Natural killer cell (primary cell): ENCODE measurements at regions not wholly inside any gene's neighbourhood (a gene's known extent, or its start where the extent isn't known, plus 50 kb on each side); places are given as distances from the start of the nearest gene placed in this dataset.

Experiments used
- ATAC-seq, 3 donors: fragments of 150-1000 bp in 2 of 3; fragments of 200-7000 bp in 1 of 3; cut with Tn5 transposase; 1 replicate in 1 of 3; 2 replicates in 2 of 3; pipeline ENCODE4 v1.10.0; 2021; ENCODE audit warnings: mild to moderate bottlenecking in 2 of 3, moderate library complexity in 2 of 3
- DNase-seq, 2 donors: peaks; one replicate each; pipeline versions ENCODE4 v3.0.0 to v3.0.0-alpha.2; 2013 to 2021; ENCODE audit warnings: mixed read lengths in 1 of 2
- H3K27ac ChIP-seq: one replicate; pipeline ENCODE4 v1.5.1; 2013; ENCODE audit warnings: mild to moderate bottlenecking, low read length
- H3K27me3 ChIP-seq: one replicate; pipeline ENCODE4 v1.6.1; 2013; ENCODE audit warnings: low read length; ENCODE audit not compliant: control insufficient read depth, insufficient read depth
- H3K36me3 ChIP-seq: one replicate; pipeline ENCODE4 v1.6.1; 2013; ENCODE audit warnings: low read length; ENCODE audit not compliant: control insufficient read depth, insufficient read depth
- H3K4me1 ChIP-seq: one replicate; pipeline ENCODE4 v1.6.1; 2013; ENCODE audit warnings: low read length; ENCODE audit not compliant: control insufficient read depth, insufficient read depth
- H3K4me3 ChIP-seq: one replicate; pipeline ENCODE4 v1.5.1; 2013; ENCODE audit warnings: low read length
- H3K9me3 ChIP-seq: one replicate; pipeline ENCODE4 v1.6.1; 2013; ENCODE audit warnings: low read length; ENCODE audit not compliant: control insufficient read depth, insufficient read depth
- H3K27ac Mint-ChIP-seq, 2 donors: one replicate each; pipeline ENCODE4 v1.8.0; 2022; ENCODE audit warnings: mild to moderate bottlenecking in 2 of 2, mixed read lengths in 2 of 2, moderate library complexity in 1 of 2
- H3K27me3 Mint-ChIP-seq, 2 donors: one replicate each; pipeline ENCODE4 v1.8.0; 2022; ENCODE audit warnings: low read depth in 2 of 2, mixed read lengths in 2 of 2
- H3K36me3 Mint-ChIP-seq: one replicate; pipeline ENCODE4 v1.8.0; 2022; ENCODE audit warnings: mixed read lengths
- H3K4me1 Mint-ChIP-seq, 2 donors: one replicate each; pipeline ENCODE4 v1.8.0; 2022; ENCODE audit warnings: mixed read lengths in 2 of 2
- H3K4me3 Mint-ChIP-seq: one replicate; pipeline ENCODE4 v1.8.0; 2022; ENCODE audit warnings: mild to moderate bottlenecking, moderate library complexity, mixed read lengths
- H3K9me3 Mint-ChIP-seq, 2 donors: one replicate each; pipeline ENCODE4 v1.8.0; 2022; ENCODE audit warnings: mixed read lengths in 2 of 2
- CTCF ChIP-seq: fragments of 200-600 bp; IDR thresholded peaks from one replicate; pipeline ENCODE4 v1.8.0; 2022; ENCODE audit warnings: antibody characterized with exemption
- WGBS: methylation state at CpG from one replicate; pipeline ENCODE4 v1.1.7; 2013; ENCODE audit warnings: missing lambda C conversion rate; ENCODE audit not compliant: insufficient coverage; 5-methylcytosine and 5-hydroxymethylcytosine counted together
- intact Hi-C: fragments of 100-400 bp; cut with micrococcal nuclease; formaldehyde crosslinking; loops from one replicate; pipeline ENCODE4 v1.14.2; 2022

- Histone ChIP-seq H3K4me3 (no peak overlapping the region), H3K4me1 (no peaks in the 10 kb centered on the region), H3K27ac (no peak overlapping the region), H3K36me3 (no peaks in the 10 kb centered on the region), H3K9me3 (no peaks in the 10 kb centered on the region), H3K27me3 (no peaks in the 10 kb centered on the region)
- DNase-seq (no peak), ATAC-seq (no peak)
- H3K4me3 Mint-ChIP-seq, result no peak overlapping the region
- H3K36me3 Mint-ChIP-seq, result no peaks in the 10 kb centered on the region
- TF ChIP-seq CTCF, result no peak
- H3K27ac Mint-ChIP-seq, result no peak overlapping the region
- no CpG with 5 or more reads among the region's 1 CpG for WGBS
- intact Hi-C loops, result no loop called here
- peaks cover 0 to 3% of the 10 kb centered on the region in 2 donors for H3K9me3 Mint-ChIP-seq
- no peaks in the 10 kb centered on the region for H3K4me1 Mint-ChIP-seq
- no peaks in the 10 kb centered on the region for H3K27me3 Mint-ChIP-seq
Measured at GRCh38 chr18:60279391-60279790, 93.2 kb downstream of the MC4R start.

- no peaks in the 10 kb centered on the region for H3K27me3 ChIP-seq
- Mint-ChIP-seq H3K4me1 (no peaks in the 10 kb centered on the region), H3K4me3 (no peak overlapping the region), H3K27ac (no peak overlapping the region), H3K36me3 (no peaks in the 10 kb centered on the region), H3K9me3 (peaks cover 4 to 6% of the 10 kb centered on the region in 2 donors), H3K27me3 (no peaks in the 10 kb centered on the region)
- H3K9me3 ChIP-seq, result no peaks in the 10 kb centered on the region
- no peak overlapping the region for H3K27ac ChIP-seq
- DNase-seq (no peak), ATAC-seq (no peak)
- WGBS, result 86% methylated on average over 2 of the region's 4 CpGs
- no peak for TF ChIP-seq CTCF
- H3K4me3 ChIP-seq, result no peak overlapping the region
- no peaks in the 10 kb centered on the region for H3K4me1 ChIP-seq
- intact Hi-C loops, result no loop called here
- no peaks in the 10 kb centered on the region for H3K36me3 ChIP-seq
Measured at GRCh38 chr18:60277855-60278480, 94.6 kb downstream of the MC4R start.

- TF ChIP-seq CTCF, result no peak
- no peaks in the 10 kb centered on the region for H3K36me3 Mint-ChIP-seq
- ATAC-seq (no peak), DNase-seq (no peak)
- Histone ChIP-seq H3K4me3 (no peak overlapping the region), H3K27me3 (no peaks in the 10 kb centered on the region), H3K36me3 (no peaks in the 10 kb centered on the region), H3K9me3 (no peaks in the 10 kb centered on the region), H3K27ac (no peak overlapping the region), H3K4me1 (no peaks in the 10 kb centered on the region)
- H3K4me3 Mint-ChIP-seq, result no peak overlapping the region
- no peaks in the 10 kb centered on the region for H3K27me3 Mint-ChIP-seq
- H3K4me1 Mint-ChIP-seq, result no peaks in the 10 kb centered on the region
- no peak overlapping the region for H3K27ac Mint-ChIP-seq
- 95% methylated on average over 4 of the region's 4 CpGs for WGBS
- peaks cover 4 to 6% of the 10 kb centered on the region in 2 donors for H3K9me3 Mint-ChIP-seq
- intact Hi-C loops, result no loop called here
Measured at GRCh38 chr18:60267391-60268058, 105.0 kb downstream of the MC4R start.

- H3K36me3 Mint-ChIP-seq, result no peaks in the 10 kb centered on the region
- no peaks in the 10 kb centered on the region for H3K4me1 Mint-ChIP-seq
- 90% methylated on average over 4 of the region's 5 CpGs for WGBS
- no peaks in the 10 kb centered on the region for H3K27me3 Mint-ChIP-seq
- no peak overlapping the region for H3K27ac Mint-ChIP-seq
- H3K9me3 Mint-ChIP-seq, result peaks cover 6 to 8% of the 10 kb centered on the region in 2 donors
- H3K4me3 Mint-ChIP-seq, result no peak overlapping the region
- Histone ChIP-seq H3K9me3 (no peaks in the 10 kb centered on the region), H3K36me3 (no peaks in the 10 kb centered on the region), H3K4me1 (no peaks in the 10 kb centered on the region), H3K27ac (no peak overlapping the region), H3K27me3 (no peaks in the 10 kb centered on the region), H3K4me3 (no peak overlapping the region)
- DNase-seq (no peak), ATAC-seq (no peak)
- intact Hi-C loops, result no loop called here
- TF ChIP-seq CTCF, result no peak
Measured at GRCh38 chr18:60266558-60266957, 106.0 kb downstream of the MC4R start.
